ENCODE measurements at regions not wholly inside any gene's neighbourhood (a gene's known extent, or its start where the extent isn't known, plus 50 kb on each side); places are given as distances from the start of the nearest gene placed in this dataset.

- intact Hi-C loops (cut with micrococcal nuclease) = no loop called here
- no peak for TF ChIP-seq CTCF (IDR thresholded peaks at IDR 0.05; ENCODE audit: borderline replicate concordance)
- H3K27me3 ChIP-seq (ENCODE audit: low read depth) = peaks cover 83% of the 10 kb centered on the region
- H3K27ac ChIP-seq (replicated peaks) = no peak overlapping the region
- peaks cover 11% of the 10 kb centered on the region for H3K4me1 ChIP-seq
- H3K9me3 ChIP-seq (replicated peaks) = no peaks in the 10 kb centered on the region
- no peak for DNase-seq
- H3K36me3 ChIP-seq = no peaks in the 10 kb centered on the region
- H3K4me3 ChIP-seq = no peak overlapping the region
These were observed 127.4 kb upstream of the PRMT8 start for GRCh38 chr12:3363608-3364007.

GRCh38 chr12:3364226-3364625 lies 126.8 kb upstream of the PRMT8 start:
- peaks cover 78% of the 10 kb centered on the region for H3K27me3 ChIP-seq (ENCODE audit: low read depth)
- no peak overlapping the region for H3K27ac ChIP-seq (replicated peaks)
- H3K4me1 ChIP-seq = peaks cover 11% of the 10 kb centered on the region
- DNase-seq = no peak
- no peak for TF ChIP-seq CTCF (IDR thresholded peaks at IDR 0.05; ENCODE audit: borderline replicate concordance)
- H3K4me3 ChIP-seq = no peak overlapping the region
- intact Hi-C loops (cut with micrococcal nuclease) = no loop called here
- H3K36me3 ChIP-seq = no peaks in the 10 kb centered on the region
- H3K9me3 ChIP-seq (replicated peaks) = no peaks in the 10 kb centered on the region

GRCh38 chr12:3364661-3365462 lies 126.1 kb upstream of the PRMT8 start:
- Histone ChIP-seq H3K27me3 (ENCODE audit: low read depth) (peaks cover 77% of the 10 kb centered on the region), H3K4me1 (peaks cover 11% of the 10 kb centered on the region), H3K36me3 (no peaks in the 10 kb centered on the region), H3K27ac (replicated peaks) (no peak overlapping the region), H3K4me3 (no peak overlapping the region), H3K9me3 (replicated peaks) (no peaks in the 10 kb centered on the region)
- intact Hi-C loops (cut with micrococcal nuclease) = no loop called here
- no peak for DNase-seq
- TF ChIP-seq CTCF (IDR thresholded peaks at IDR 0.05; ENCODE audit: borderline replicate concordance) = no peak

GRCh38 chr12:3365463-3366411 lies 125.3 kb upstream of the PRMT8 start:
- Histone ChIP-seq H3K27me3 (ENCODE audit: low read depth) (peaks cover 73% of the 10 kb centered on the region), H3K4me3 (peak overlapping the region; percentile 59), H3K36me3 (no peaks in the 10 kb centered on the region), H3K9me3 (replicated peaks) (no peaks in the 10 kb centered on the region), H3K27ac (replicated peaks) (no peak overlapping the region), H3K4me1 (peaks cover 11% of the 10 kb centered on the region)
- intact Hi-C loops (cut with micrococcal nuclease) = no loop called here
- DNase-seq = peak; percentile 30
- TF ChIP-seq CTCF (IDR thresholded peaks at IDR 0.05; ENCODE audit: borderline replicate concordance) = no peak

GRCh38 chr12:3366451-3367110 lies 124.4 kb upstream of the PRMT8 start:
- peaks cover 69% of the 10 kb centered on the region for H3K27me3 ChIP-seq (ENCODE audit: low read depth)
- H3K4me3 ChIP-seq = peak overlapping the region; percentile 59
- no peak overlapping the region for H3K27ac ChIP-seq (replicated peaks)
- DNase-seq = no peak
- no peak for TF ChIP-seq CTCF (IDR thresholded peaks at IDR 0.05; ENCODE audit: borderline replicate concordance)
- no peaks in the 10 kb centered on the region for H3K36me3 ChIP-seq
- no peaks in the 10 kb centered on the region for H3K9me3 ChIP-seq (replicated peaks)
- H3K4me1 ChIP-seq = peaks cover 11% of the 10 kb centered on the region
- intact Hi-C loops (cut with micrococcal nuclease) = no loop called here
